ENCODE measurements at regions not wholly inside any gene's neighbourhood (a gene's known extent, or its start where the extent isn't known, plus 50 kb on each side); places are given as distances from the start of the nearest gene placed in this dataset.

DNA sequence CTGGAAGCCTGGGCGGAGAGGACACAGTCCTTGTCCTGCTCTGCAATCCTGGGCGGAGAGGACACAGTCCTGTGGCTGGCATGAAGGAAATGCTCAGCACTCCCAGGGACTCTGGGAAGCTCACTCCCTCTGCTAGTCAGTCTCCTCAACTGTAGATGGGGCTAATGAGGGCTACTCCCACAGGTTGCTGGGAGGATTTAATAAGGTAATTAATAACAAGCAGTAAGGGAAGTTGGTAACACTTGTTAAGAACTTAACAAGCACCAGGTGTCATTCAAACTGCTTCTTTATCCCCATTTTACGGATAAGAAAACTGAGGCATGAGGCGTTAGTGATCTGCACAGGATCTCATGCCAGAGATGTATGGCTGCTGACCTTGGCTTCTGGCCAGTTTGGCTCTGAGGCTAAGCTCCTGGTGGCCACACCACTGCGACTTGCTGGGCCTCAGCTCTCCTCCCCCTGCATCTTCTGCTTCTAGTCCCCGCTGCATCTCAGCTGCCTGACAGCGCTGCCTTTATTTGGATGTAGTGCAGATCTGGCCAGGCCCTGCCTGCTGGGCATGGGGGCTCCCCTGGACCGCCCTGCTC, 54.1 kb upstream of the BEGAIN start:
- H3K27ac Mint-ChIP-seq, result no peak overlapping the region
- Histone ChIP-seq H4K8ac (replicated peaks; ENCODE audit: insufficient read length, low read depth, low read length) (no peak overlapping the region), H4K91ac (ENCODE audit: insufficient read length, low read depth, low read length) (no peak overlapping the region), H2BK15ac (ENCODE audit: low read depth, low read length) (no peak overlapping the region), H3K4me2 (ENCODE audit: insufficient read depth, insufficient read length, low read length) (no peak overlapping the region), H3K23ac (ENCODE audit: insufficient read length, low read depth, low read length) (no peak overlapping the region), H3K56ac (ENCODE audit: insufficient read length, low read depth, low read length) (no peak overlapping the region), H2BK12ac (ENCODE audit: insufficient read length, low read depth, low read length) (no peak overlapping the region), H3K27ac (ENCODE audit: insufficient read length, low read depth, low read length) (no peak overlapping the region), H3K18ac (ENCODE audit: insufficient read length, low read depth, low read length) (no peak overlapping the region), H4K20me1 (ENCODE audit: control insufficient read depth, insufficient read depth, insufficient read length) (peaks cover 3% of the 10 kb centered on the region), H3T11ph (ENCODE audit: low read length) (no peak overlapping the region), H2BK120ac (ENCODE audit: low read depth, low read length, poor library complexity, severe bottlenecking) (no peak overlapping the region), H3K9me3 (ENCODE audit: control insufficient read depth, low read depth, low read length) (no peaks in the 10 kb centered on the region), H3K79me2 (ENCODE audit: insufficient read depth, low read length) (no peaks in the 10 kb centered on the region), H2AK5ac (ENCODE audit: insufficient read length, low read length) (no peak overlapping the region), H3K9ac (ENCODE audit: extremely low read depth, insufficient read length, low read length) (no peak overlapping the region), H4K5ac (ENCODE audit: insufficient read length, low read depth, low read length) (no peak overlapping the region), H3K27me3 (ENCODE audit: insufficient read depth, low read length) (no peaks in the 10 kb centered on the region; the same call in 1 of the 2 replicates), H2AFZ (ENCODE audit: low read length) (no peak overlapping the region), H3K4ac (ENCODE audit: low read depth, low read length) (no peak overlapping the region), H2BK5ac (ENCODE audit: insufficient read length, low read length) (no peak overlapping the region), H3K4me1 (ENCODE audit: insufficient read depth, low read length) (no peaks in the 10 kb centered on the region; the same call in 1 of the 2 replicates), H3K79me1 (ENCODE audit: insufficient read depth, low read depth, low read length, poor library complexity, severe bottlenecking) (no peaks in the 10 kb centered on the region), H3K23me2 (ENCODE audit: insufficient read length, low read depth, low read length, poor library complexity, severe bottlenecking) (no peaks in the 10 kb centered on the region), H3K14ac (ENCODE audit: insufficient read depth, low read length) (no peak overlapping the region), H2BK20ac (ENCODE audit: low read depth, low read length, poor library complexity, severe bottlenecking) (no peak overlapping the region)
- no peak overlapping the region for H3K4me3 Mint-ChIP-seq
- H3K36me3 Mint-ChIP-seq (ENCODE audit: insufficient read depth in 1 of 3, low read depth in 3 of 3), result no peaks in the 10 kb centered on the region
- H3K9me3 Mint-ChIP-seq, result peaks cover 3 to 4% of the 10 kb centered on the region in 2 experiments; a peak in 3 of 5 replicates
- H3K4me1 Mint-ChIP-seq, result peaks cover 9 to 17% of the 10 kb centered on the region in 2 experiments
- WGBS (ENCODE audit: extremely low coverage, insufficient read length, low lambda C conversion rate), result no CpG with 5 or more reads among the region's 8 CpGs
- no peak for DNase-seq
- peaks cover 12% of the 10 kb centered on the region for H3K27me3 Mint-ChIP-seq (ENCODE audit: low read depth)
- TF ChIP-seq CTCF (conservative IDR thresholded peaks at IDR 0.05), result no peak

Measured in H9 (cell line).